Parathyroid adenoma (tissue), 2 donors: ENCODE measurements at regions not wholly inside any gene's neighbourhood (a gene's known extent, or its start where the extent isn't known, plus 50 kb on each side); places are given as distances from the start of the nearest gene placed in this dataset.

Experiments
- H2AFZ ChIP-seq: fragments of 300-600 bp; sonication (generic); one replicate; pipeline ENCODE4 v1.7.0; 2017; ENCODE audit warnings: antibody characterized with exemption, mild to moderate bottlenecking
- H3K27ac ChIP-seq: fragments of 300-600 bp; sonication (generic); one replicate; pipeline ENCODE4 v1.7.0; 2017
- H3K27me3 ChIP-seq: fragments of 300-600 bp; sonication (generic); one replicate; pipeline ENCODE4 v1.7.0; 2017; ENCODE audit warnings: low read length; ENCODE audit not compliant: control insufficient read depth, insufficient read depth
- H3K36me3 ChIP-seq: fragments of 300-600 bp; sonication (generic); one replicate; pipeline ENCODE4 v1.7.0; 2017; ENCODE audit warnings: low read length; ENCODE audit not compliant: control insufficient read depth, insufficient read depth
- H3K4me1 ChIP-seq: fragments of 300-600 bp; sonication (generic); one replicate; pipeline ENCODE4 v1.7.0; 2017; ENCODE audit warnings: control low read depth
- H3K4me2 ChIP-seq: fragments of 300-600 bp; sonication (generic); one replicate; pipeline ENCODE4 v1.7.0; 2017; ENCODE audit warnings: low read length
- H3K4me3 ChIP-seq: fragments of 300-600 bp; sonication (generic); one replicate; pipeline ENCODE4 v1.7.0; 2017; ENCODE audit warnings: low read depth, low read length
- H3K79me2 ChIP-seq: fragments of 300-600 bp; sonication (generic); one replicate; pipeline ENCODE4 v1.7.0; 2017; ENCODE audit warnings: control low read depth
- H3K9ac ChIP-seq: fragments of 300-600 bp; sonication (generic); one replicate; pipeline ENCODE4 v1.7.0; 2017; ENCODE audit warnings: mild to moderate bottlenecking
- H3K9me3 ChIP-seq: fragments of 300-600 bp; sonication (generic); one replicate; pipeline ENCODE4 v1.7.0; 2017; ENCODE audit warnings: low read length; ENCODE audit not compliant: control insufficient read depth
- TF ChIP-seq, protein P1 (sequence below): fragments of 300-600 bp; sonication (generic); IDR thresholded peaks from one replicate; pipeline ENCODE4 v1.7.0; 2017; ENCODE audit warnings: antibody characterized with exemption, mild to moderate bottlenecking
- donor health status: primary hyperparathyroidism.

GRCh38 chr20:48192109-48192508 lies 406.8 kb upstream of the SULF2 start:
- Histone ChIP-seq H3K9me3 (no peaks in the 10 kb centered on the region), H3K4me1 (no peaks in the 10 kb centered on the region), H3K9ac (no peak overlapping the region), H3K4me3 (no peak overlapping the region), H3K4me2 (no peak overlapping the region), H3K79me2 (no peaks in the 10 kb centered on the region), H3K36me3 (no peaks in the 10 kb centered on the region), H3K27me3 (no peaks in the 10 kb centered on the region), H3K27ac (no peak overlapping the region), H2AFZ (no peak overlapping the region)
- TF ChIP-seq, protein P1, sequence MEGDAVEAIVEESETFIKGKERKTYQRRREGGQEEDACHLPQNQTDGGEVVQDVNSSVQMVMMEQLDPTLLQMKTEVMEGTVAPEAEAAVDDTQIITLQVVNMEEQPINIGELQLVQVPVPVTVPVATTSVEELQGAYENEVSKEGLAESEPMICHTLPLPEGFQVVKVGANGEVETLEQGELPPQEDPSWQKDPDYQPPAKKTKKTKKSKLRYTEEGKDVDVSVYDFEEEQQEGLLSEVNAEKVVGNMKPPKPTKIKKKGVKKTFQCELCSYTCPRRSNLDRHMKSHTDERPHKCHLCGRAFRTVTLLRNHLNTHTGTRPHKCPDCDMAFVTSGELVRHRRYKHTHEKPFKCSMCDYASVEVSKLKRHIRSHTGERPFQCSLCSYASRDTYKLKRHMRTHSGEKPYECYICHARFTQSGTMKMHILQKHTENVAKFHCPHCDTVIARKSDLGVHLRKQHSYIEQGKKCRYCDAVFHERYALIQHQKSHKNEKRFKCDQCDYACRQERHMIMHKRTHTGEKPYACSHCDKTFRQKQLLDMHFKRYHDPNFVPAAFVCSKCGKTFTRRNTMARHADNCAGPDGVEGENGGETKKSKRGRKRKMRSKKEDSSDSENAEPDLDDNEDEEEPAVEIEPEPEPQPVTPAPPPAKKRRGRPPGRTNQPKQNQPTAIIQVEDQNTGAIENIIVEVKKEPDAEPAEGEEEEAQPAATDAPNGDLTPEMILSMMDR, result no peak

DNA sequence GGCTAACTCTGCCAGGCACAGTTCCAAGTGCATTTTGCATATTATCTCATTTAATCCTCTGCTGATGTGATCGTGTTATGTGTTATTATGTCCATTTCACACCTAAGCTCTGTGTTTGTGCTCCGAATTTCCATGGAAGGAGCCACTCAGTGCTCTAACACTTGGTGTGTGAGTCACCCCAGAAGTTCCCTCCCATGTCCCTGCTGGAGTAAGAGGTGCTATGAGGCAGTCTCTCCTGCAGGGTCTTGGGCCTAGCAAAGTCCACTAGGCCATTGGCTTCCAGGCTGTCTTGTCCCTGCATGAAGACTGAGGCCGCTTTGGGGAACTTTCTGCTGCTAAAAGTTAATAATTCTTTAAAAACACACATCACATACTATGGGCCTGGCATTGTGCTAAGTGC lies 405.9 kb upstream of the SULF2 start:
- Histone ChIP-seq H2AFZ (no peak overlapping the region), H3K4me3 (no peak overlapping the region), H3K36me3 (no peaks in the 10 kb centered on the region), H3K9ac (no peak overlapping the region), H3K4me2 (no peak overlapping the region), H3K79me2 (no peaks in the 10 kb centered on the region), H3K27me3 (no peaks in the 10 kb centered on the region), H3K27ac (no peak overlapping the region), H3K4me1 (no peaks in the 10 kb centered on the region), H3K9me3 (no peaks in the 10 kb centered on the region)
- TF ChIP-seq, protein P1, result no peak

GRCh38 chr20:48190757-48191156 lies 405.5 kb upstream of the SULF2 start:
- H3K36me3 ChIP-seq, result no peaks in the 10 kb centered on the region
- H3K4me2 ChIP-seq, result no peak overlapping the region
- H3K9me3 ChIP-seq, result no peaks in the 10 kb centered on the region
- H2AFZ ChIP-seq, result no peak overlapping the region
- no peak overlapping the region for H3K4me3 ChIP-seq
- no peak overlapping the region for H3K9ac ChIP-seq
- H3K27ac ChIP-seq, result no peak overlapping the region
- TF ChIP-seq, protein P1, result no peak
- no peaks in the 10 kb centered on the region for H3K79me2 ChIP-seq
- H3K4me1 ChIP-seq, result no peaks in the 10 kb centered on the region
- H3K27me3 ChIP-seq, result no peaks in the 10 kb centered on the region

DNA sequence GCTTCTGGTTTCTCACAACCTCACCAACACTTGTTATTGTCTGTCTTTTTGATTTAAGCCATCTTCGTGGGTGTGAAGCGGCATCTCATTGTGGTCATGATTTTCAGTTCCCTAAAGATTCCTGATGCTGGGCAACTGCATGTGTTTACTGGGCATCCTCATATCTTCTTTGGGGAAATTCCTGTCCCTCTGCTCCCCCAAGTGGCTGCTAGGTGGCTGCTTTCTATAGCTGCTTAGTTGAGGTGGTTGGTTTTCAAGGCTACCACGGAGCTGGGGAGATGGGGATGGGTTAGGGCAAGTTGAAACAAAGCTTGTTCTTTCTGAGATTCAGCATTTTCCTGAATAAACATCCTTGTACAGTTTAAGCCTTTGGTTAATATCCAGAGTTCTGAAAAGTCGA lies 403.9 kb upstream of the SULF2 start:
- Histone ChIP-seq H3K9me3 (no peaks in the 10 kb centered on the region), H3K4me2 (no peak overlapping the region), H3K36me3 (no peaks in the 10 kb centered on the region), H3K79me2 (no peaks in the 10 kb centered on the region), H3K4me1 (no peaks in the 10 kb centered on the region), H3K27ac (no peak overlapping the region), H3K9ac (no peak overlapping the region), H2AFZ (no peak overlapping the region), H3K27me3 (no peaks in the 10 kb centered on the region), H3K4me3 (no peak overlapping the region)
- TF ChIP-seq, protein P1, result no peak

- TF ChIP-seq, protein P1, result no peak
- Histone ChIP-seq H3K4me2 (no peak overlapping the region), H3K4me3 (no peak overlapping the region), H3K27me3 (no peaks in the 10 kb centered on the region), H3K4me1 (no peaks in the 10 kb centered on the region), H3K9me3 (no peaks in the 10 kb centered on the region), H3K36me3 (no peaks in the 10 kb centered on the region), H2AFZ (no peak overlapping the region), H3K9ac (no peak overlapping the region), H3K27ac (no peak overlapping the region), H3K79me2 (no peaks in the 10 kb centered on the region)
Observed at GRCh38 chr20:48187851-48188250, 402.6 kb upstream of the SULF2 start.
